ENCODE measurements at regions not wholly inside any gene's neighbourhood (a gene's known extent, or its start where the extent isn't known, plus 50 kb on each side); places are given as distances from the start of the nearest gene placed in this dataset.

DNA sequence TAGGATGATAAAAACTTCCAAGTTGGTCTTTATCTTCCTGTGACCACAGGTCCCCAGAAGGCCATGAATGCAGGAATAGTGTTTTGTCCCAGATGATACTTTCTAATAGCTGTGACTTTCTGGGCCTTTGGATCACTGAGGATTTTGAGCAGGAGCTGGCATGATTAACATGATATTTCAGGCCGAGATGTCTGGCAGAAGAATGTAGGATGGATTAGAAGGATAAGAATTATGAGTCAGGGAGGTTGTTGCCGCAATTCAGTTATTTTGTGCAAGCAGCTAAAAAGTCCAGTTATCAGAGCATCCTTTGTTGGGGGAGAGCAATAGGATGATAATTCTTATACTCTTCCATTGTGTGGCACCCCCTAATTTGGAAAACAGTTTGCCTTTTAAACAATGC, 189.7 kb downstream of the PSAT1 start:
- TF ChIP-seq CTCF (IDR thresholded peaks at IDR 0.05): no peak

DNA sequence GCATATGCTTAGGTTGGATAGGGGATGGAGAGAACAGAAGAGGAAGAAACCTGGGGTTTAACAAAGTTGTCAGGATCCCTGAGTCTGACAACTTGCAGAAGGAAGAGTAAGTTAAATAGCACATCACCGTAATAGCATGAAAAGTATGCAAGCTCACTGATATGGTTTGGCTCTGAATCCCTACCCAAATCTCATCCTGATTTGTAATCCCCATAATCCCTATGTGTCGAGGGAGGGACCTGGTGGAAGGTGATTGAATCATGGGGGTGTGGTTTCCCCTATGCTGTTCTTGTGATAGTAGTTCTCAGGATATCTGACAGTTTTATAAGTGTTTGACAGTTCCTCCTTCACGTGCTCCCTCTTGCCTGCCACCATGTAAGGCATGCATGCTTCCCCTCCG, 193.3 kb downstream of the PSAT1 start:
- no peak for TF ChIP-seq CTCF (IDR thresholded peaks at IDR 0.05)

- TF ChIP-seq CTCF (IDR thresholded peaks at IDR 0.05): no peak
Observed at GRCh38 chr9:78491402-78491801, 194.5 kb downstream of the PSAT1 start.

DNA sequence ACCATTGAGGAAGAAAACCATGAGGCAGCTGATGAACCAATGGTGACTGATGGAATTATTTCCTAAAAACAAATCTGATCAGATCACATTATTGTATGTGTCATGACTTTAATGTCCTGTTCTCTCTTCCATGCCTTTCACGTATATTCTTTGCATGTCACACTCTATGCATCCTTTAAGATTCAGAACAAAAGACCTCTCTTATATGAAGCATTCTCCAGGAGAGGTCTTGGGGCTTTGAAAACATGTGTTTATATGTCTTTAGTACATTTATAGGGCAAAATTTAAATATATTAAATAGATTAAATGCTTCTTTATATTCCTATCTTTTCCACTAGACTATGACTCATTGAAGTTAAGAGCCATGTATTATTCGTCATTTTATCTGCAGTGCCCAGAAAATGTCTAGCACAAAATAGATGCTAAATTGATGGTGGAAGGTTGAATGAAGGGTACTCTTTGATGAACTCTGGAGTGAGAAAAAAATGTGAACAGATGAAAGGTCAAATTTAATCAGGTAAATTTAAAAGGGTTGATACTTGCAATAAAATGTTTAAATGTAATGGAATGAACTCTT, 196.3 kb downstream of the PSAT1 start:
- TF ChIP-seq CTCF (IDR thresholded peaks at IDR 0.05): no peak

DNA sequence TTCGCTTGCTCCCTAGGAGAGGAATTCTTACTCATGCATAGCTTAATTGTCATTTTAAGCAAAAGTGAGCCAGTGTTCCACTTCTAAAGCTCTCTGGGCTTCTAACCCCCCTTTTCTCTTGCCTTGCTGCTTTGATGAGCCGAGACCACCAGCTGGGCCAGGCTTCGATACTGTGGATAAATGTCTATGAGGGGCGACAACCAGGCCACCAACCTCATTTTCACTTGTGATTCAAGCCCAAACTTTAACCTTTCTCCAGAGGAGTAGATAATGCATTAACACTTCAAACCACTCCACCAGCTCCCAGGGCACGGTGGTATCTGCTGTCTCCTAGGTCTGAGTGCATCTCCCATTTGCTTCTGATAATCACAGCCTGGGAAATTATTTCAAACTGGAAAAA, 205.6 kb downstream of the PSAT1 start:
- no peak for TF ChIP-seq CTCF (IDR thresholded peaks at IDR 0.05)

DNA sequence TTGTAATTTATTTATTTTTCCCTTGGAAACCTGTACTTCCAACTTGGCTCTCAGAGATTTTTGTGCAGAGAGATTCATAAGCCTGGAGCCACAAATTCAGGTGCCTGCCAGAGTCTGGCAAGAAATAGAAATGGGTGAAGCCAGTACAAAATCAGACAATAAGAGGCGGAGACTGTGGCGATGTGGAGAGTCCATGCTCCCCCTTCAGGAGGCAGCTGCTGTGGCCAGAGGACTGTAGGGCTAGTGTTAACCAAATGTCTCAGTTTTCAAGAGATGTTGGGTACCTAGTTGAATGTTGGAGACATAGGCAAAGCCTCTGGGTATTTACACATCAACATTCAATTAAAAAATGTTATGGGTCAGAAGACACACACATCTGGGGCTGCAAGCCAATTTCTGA, 208.6 kb downstream of the PSAT1 start:
- no peak for TF ChIP-seq CTCF (IDR thresholded peaks at IDR 0.05)

- TF ChIP-seq CTCF (IDR thresholded peaks at IDR 0.05): no peak
Observed at GRCh38 chr9:78507037-78507436, 210.1 kb downstream of the PSAT1 start.

DNA sequence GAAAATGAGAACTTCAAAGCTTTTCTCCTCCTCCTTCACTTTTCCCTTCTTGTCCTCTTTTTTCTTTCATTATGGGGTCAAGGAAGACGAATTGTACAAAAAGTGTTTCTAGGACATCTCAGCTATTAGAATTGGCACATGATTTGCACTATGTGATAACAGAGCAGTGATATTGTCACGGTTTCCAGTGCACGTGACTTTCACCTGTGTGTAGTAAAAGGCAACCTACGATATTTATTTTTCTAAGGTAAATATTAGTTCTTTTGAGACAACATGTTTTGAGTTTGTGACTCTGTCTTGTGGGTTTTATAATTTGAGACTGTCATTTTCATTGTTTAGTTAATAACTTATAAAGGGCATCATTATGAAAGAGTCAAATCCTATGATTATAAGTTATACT, 213.1 kb downstream of the PSAT1 start:
- TF ChIP-seq CTCF (IDR thresholded peaks at IDR 0.05): no peak

All from LNCAP (cell line).